ENCODE measurements at regions not wholly inside any gene's neighbourhood (a gene's known extent, or its start where the extent isn't known, plus 50 kb on each side); places are given as distances from the start of the nearest gene placed in this dataset.

GRCh38 chr6:4327841-4328240, 192.5 kb upstream of the ECI2 start:
- no peak overlapping the region for H3K9ac ChIP-seq (ENCODE audit: extremely low read depth, low read length, poor library complexity, severe bottlenecking)
- WGBS, 2 experiments (ENCODE audit: insufficient coverage in 1 of 2, insufficient read length in 1 of 2), result 83% methylated on average over 1 of the region's 1 CpG; no CpG with 5 or more reads in 1 of the 2 experiments
- H3K27ac Mint-ChIP-seq, result no peak overlapping the region
- no peaks in the 10 kb centered on the region for H3K4me1 ChIP-seq (ENCODE audit: control insufficient read depth, insufficient read depth, low read length)
- H3K27ac ChIP-seq (ENCODE audit: low read depth, low read length), result no peak overlapping the region
- H3K9me3 Mint-ChIP-seq, result peaks cover 1% of the 10 kb centered on the region
- peaks cover 6% of the 10 kb centered on the region for H3K4me1 Mint-ChIP-seq
- H3K4me3 ChIP-seq (ENCODE audit: low read length), result no peak overlapping the region
- no peaks in the 10 kb centered on the region for H3K9me3 ChIP-seq (ENCODE audit: control insufficient read depth, low read length)
- H3K36me3 Mint-ChIP-seq (ENCODE audit: low read depth), result no peaks in the 10 kb centered on the region
- H3K27me3 Mint-ChIP-seq (ENCODE audit: insufficient read depth), result no peaks in the 10 kb centered on the region
- TF ChIP-seq CTCF (conservative IDR thresholded peaks at IDR 0.05), result no peak
- H3K27me3 ChIP-seq (ENCODE audit: control insufficient read depth, insufficient read depth, low read length, poor library complexity, severe bottlenecking), result no peaks in the 10 kb centered on the region
- H3K36me3 ChIP-seq (ENCODE audit: control insufficient read depth, insufficient read depth, low read length), result no peaks in the 10 kb centered on the region
- DNase-seq, result no peak
- no peak overlapping the region for H3K4me3 Mint-ChIP-seq

GRCh38 chr6:4324746-4325145, 189.4 kb upstream of the ECI2 start:
- no peak for TF ChIP-seq CTCF (conservative IDR thresholded peaks at IDR 0.05)
- H3K9ac ChIP-seq (ENCODE audit: extremely low read depth, low read length, poor library complexity, severe bottlenecking), result no peak overlapping the region
- Mint-ChIP-seq H3K36me3 (ENCODE audit: low read depth) (no peaks in the 10 kb centered on the region), H3K4me1 (peaks cover 8% of the 10 kb centered on the region), H3K27ac (no peak overlapping the region), H3K9me3 (no peaks in the 10 kb centered on the region), H3K4me3 (no peak overlapping the region), H3K27me3 (ENCODE audit: insufficient read depth) (no peaks in the 10 kb centered on the region)
- H3K36me3 ChIP-seq (ENCODE audit: control insufficient read depth, insufficient read depth, low read length), result no peaks in the 10 kb centered on the region
- no peak overlapping the region for H3K4me3 ChIP-seq (ENCODE audit: low read length)
- no peaks in the 10 kb centered on the region for H3K27me3 ChIP-seq (ENCODE audit: control insufficient read depth, insufficient read depth, low read length, poor library complexity, severe bottlenecking)
- H3K27ac ChIP-seq (ENCODE audit: low read depth, low read length), result no peak overlapping the region
- no peaks in the 10 kb centered on the region for H3K9me3 ChIP-seq (ENCODE audit: control insufficient read depth, low read length)
- H3K4me1 ChIP-seq (ENCODE audit: control insufficient read depth, insufficient read depth, low read length), result no peaks in the 10 kb centered on the region
- DNase-seq, result no peak

GRCh38 chr6:4323322-4323721, 187.9 kb upstream of the ECI2 start:
- H3K27me3 ChIP-seq (ENCODE audit: control insufficient read depth, insufficient read depth, low read length, poor library complexity, severe bottlenecking), result no peaks in the 10 kb centered on the region
- H3K27ac Mint-ChIP-seq, result no peak overlapping the region
- H3K36me3 ChIP-seq (ENCODE audit: control insufficient read depth, insufficient read depth, low read length), result no peaks in the 10 kb centered on the region
- H3K27ac ChIP-seq (ENCODE audit: low read depth, low read length), result no peak overlapping the region
- no peaks in the 10 kb centered on the region for H3K9me3 Mint-ChIP-seq
- WGBS, 2 experiments (ENCODE audit: insufficient coverage in 1 of 2, insufficient read length in 1 of 2), result 87 to 92% methylated on average over 2 of the region's 2 CpGs
- H3K9ac ChIP-seq (ENCODE audit: extremely low read depth, low read length, poor library complexity, severe bottlenecking), result no peak overlapping the region
- H3K27me3 Mint-ChIP-seq (ENCODE audit: insufficient read depth), result no peaks in the 10 kb centered on the region
- no peak for TF ChIP-seq CTCF (conservative IDR thresholded peaks at IDR 0.05)
- H3K4me3 ChIP-seq (ENCODE audit: low read length), result no peak overlapping the region
- no peak for DNase-seq
- H3K4me3 Mint-ChIP-seq, result no peak overlapping the region
- H3K36me3 Mint-ChIP-seq (ENCODE audit: low read depth), result no peaks in the 10 kb centered on the region
- no peaks in the 10 kb centered on the region for H3K9me3 ChIP-seq (ENCODE audit: control insufficient read depth, low read length)
- H3K4me1 Mint-ChIP-seq, result peaks cover 8% of the 10 kb centered on the region
- no peaks in the 10 kb centered on the region for H3K4me1 ChIP-seq (ENCODE audit: control insufficient read depth, insufficient read depth, low read length)

Data from endodermal cell (in vitro differentiated cells).